Peyer's patch (tissue), 4 donors: ENCODE measurements at regions not wholly inside any gene's neighbourhood (a gene's known extent, or its start where the extent isn't known, plus 50 kb on each side); places are given as distances from the start of the nearest gene placed in this dataset.

Experiments
- DNase-seq, 3 donors: peaks; one replicate each; pipeline ENCODE4 v3.0.0-alpha.2; 2017 to 2019
- H3K27ac ChIP-seq, 4 donors: fragments of 200-600 bp; sonication (generic); one replicate each; pipeline ENCODE4 v1.5.1; 2016 to 2019
- H3K27me3 ChIP-seq, 2 donors: fragments of 200-600 bp; sonication (generic); one replicate each; pipeline ENCODE4 v1.5.1; 2019
- H3K36me3 ChIP-seq, 3 donors: fragments of 200-600 bp; sonication (generic); one replicate each; pipeline ENCODE4 v1.5.1; 2016 to 2019
- H3K4me1 ChIP-seq, 4 donors: fragments of 200-600 bp; sonication (generic); one replicate each; pipeline ENCODE4 v1.5.1; 2016 to 2019
- H3K4me3 ChIP-seq, 4 donors: fragments of 200-600 bp; sonication (generic); 1 replicate in 3 of 4; 2 replicates in 1 of 4; pipeline ENCODE4 v1.5.1; 2016 to 2019; ENCODE audit warnings: mild to moderate bottlenecking in 1 of 4
- H3K9me3 ChIP-seq, 4 donors: fragments of 200-600 bp; sonication (generic); one replicate each; pipeline ENCODE4 v1.5.1; 2016 to 2019; ENCODE audit warnings: mild to moderate bottlenecking in 1 of 4
- POLR2A ChIP-seq, 2 donors: fragments of 450-650 bp; IDR thresholded peaks; one replicate each; pipeline ENCODE4 v1.5.1; 2017; ENCODE audit warnings: antibody characterized with exemption in 2 of 2, mild to moderate bottlenecking in 2 of 2, moderate library complexity in 2 of 2
- TF ChIP-seq, protein P1 (sequence below), 6 experiments: fragments of 450-650 bp in 4 of 6; fragments of 200-600 bp in 2 of 6; sonication (generic) in 1 of 6; IDR thresholded peaks; one replicate each; pipeline ENCODE4 v1.5.1; 2017 to 2019; ENCODE audit warnings: antibody characterized with exemption in 6 of 6, mild to moderate bottlenecking in 3 of 6, moderate library complexity in 1 of 6

GRCh38 chr6:104010897-104011296, 848.8 kb downstream of the HACE1 start:
- Histone ChIP-seq H3K4me1 (no peaks in the 10 kb centered on the region), H3K27ac (no peak overlapping the region), H3K9me3 (no peaks in the 10 kb centered on the region), H3K36me3 (no peaks in the 10 kb centered on the region), H3K27me3 (no peaks in the 10 kb centered on the region), H3K4me3 (no peak overlapping the region)
- no peak for TF ChIP-seq POLR2A (IDR thresholded peaks at IDR 0.05)
- TF ChIP-seq, protein P1, sequence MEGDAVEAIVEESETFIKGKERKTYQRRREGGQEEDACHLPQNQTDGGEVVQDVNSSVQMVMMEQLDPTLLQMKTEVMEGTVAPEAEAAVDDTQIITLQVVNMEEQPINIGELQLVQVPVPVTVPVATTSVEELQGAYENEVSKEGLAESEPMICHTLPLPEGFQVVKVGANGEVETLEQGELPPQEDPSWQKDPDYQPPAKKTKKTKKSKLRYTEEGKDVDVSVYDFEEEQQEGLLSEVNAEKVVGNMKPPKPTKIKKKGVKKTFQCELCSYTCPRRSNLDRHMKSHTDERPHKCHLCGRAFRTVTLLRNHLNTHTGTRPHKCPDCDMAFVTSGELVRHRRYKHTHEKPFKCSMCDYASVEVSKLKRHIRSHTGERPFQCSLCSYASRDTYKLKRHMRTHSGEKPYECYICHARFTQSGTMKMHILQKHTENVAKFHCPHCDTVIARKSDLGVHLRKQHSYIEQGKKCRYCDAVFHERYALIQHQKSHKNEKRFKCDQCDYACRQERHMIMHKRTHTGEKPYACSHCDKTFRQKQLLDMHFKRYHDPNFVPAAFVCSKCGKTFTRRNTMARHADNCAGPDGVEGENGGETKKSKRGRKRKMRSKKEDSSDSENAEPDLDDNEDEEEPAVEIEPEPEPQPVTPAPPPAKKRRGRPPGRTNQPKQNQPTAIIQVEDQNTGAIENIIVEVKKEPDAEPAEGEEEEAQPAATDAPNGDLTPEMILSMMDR (IDR thresholded peaks at IDR 0.05), result no peak
- no peak for DNase-seq

DNA sequence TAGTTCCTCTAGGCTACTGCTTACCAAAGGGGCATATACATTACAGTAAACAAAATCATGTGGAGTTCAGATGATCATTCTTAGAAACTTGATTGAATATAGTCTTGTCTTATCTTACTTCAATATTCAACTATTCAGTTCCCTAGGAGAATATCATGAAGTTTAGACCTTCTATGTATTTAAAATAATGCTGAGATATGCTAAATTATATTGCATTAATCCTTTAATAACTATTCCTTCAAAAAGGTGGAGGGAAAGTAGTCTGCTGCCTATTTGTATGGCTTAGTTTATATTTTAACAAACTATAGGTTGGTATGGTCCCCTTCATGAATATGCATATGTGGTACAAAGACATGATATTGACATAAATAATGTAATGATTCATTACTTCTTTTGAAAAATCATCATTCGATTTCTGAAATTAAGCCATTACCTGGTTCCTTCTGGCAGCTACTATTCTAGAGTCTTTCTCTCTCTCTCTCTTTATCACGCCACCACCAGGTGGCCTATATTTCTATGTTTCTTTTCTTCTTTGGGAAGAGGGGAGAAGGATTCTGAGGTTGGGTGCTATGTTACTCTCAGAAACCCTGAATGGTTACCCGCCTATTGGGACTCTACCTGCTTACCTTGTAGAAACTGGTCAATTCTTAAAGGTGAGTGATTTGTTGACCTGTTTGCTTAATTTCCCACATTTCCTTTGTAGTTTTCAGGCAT, 855.8 kb downstream of the HACE1 start:
- no peaks in the 10 kb centered on the region for H3K27me3 ChIP-seq
- no peak overlapping the region for H3K27ac ChIP-seq
- no peak overlapping the region for H3K4me3 ChIP-seq
- no peaks in the 10 kb centered on the region for H3K9me3 ChIP-seq
- no peaks in the 10 kb centered on the region for H3K4me1 ChIP-seq
- H3K36me3 ChIP-seq, result no peaks in the 10 kb centered on the region
- no peak for DNase-seq
- TF ChIP-seq, protein P1 (IDR thresholded peaks at IDR 0.05), result no peak
- no peak for TF ChIP-seq POLR2A (IDR thresholded peaks at IDR 0.05)

- Histone ChIP-seq H3K27me3 (no peaks in the 10 kb centered on the region), H3K27ac (no peak overlapping the region), H3K4me1 (no peaks in the 10 kb centered on the region), H3K4me3 (no peak overlapping the region), H3K9me3 (no peaks in the 10 kb centered on the region), H3K36me3 (no peaks in the 10 kb centered on the region)
- TF ChIP-seq POLR2A (IDR thresholded peaks at IDR 0.05), result no peak
- DNase-seq, result no peak
These were observed 864.1 kb downstream of the HACE1 start for GRCh38 chr6:103995571-103995970.

DNA sequence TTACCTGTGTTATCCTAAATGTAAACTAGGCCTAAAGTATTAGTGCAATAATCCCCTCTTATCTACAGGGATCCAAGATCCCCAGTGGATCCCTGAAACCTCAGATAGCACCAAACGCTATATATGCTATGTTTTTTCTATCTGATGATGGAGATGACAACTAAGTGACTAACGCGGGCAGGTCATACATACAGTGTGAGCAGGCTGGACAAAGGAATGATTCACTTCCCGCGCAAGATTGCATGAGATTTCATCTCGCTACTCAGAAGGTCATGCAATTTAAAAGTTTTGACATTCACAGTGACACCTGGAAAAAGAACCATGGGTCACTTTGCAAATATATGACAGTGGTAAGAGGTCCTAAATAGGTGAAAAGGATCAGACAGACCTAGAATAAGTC, 875.9 kb downstream of the HACE1 start:
- TF ChIP-seq, protein P1 (IDR thresholded peaks at IDR 0.05), result no peak
- no peak for TF ChIP-seq POLR2A (IDR thresholded peaks at IDR 0.05)
- Histone ChIP-seq H3K27ac (no peak overlapping the region), H3K27me3 (no peaks in the 10 kb centered on the region), H3K4me1 (no peaks in the 10 kb centered on the region), H3K36me3 (no peaks in the 10 kb centered on the region), H3K9me3 (no peaks in the 10 kb centered on the region), H3K4me3 (no peak overlapping the region)
- DNase-seq, result no peak

- no peak for TF ChIP-seq POLR2A (IDR thresholded peaks at IDR 0.05)
- TF ChIP-seq, protein P1 (IDR thresholded peaks at IDR 0.05), result no peak
- Histone ChIP-seq H3K27me3 (no peaks in the 10 kb centered on the region), H3K4me3 (no peak overlapping the region), H3K27ac (no peak overlapping the region), H3K9me3 (no peaks in the 10 kb centered on the region), H3K36me3 (no peaks in the 10 kb centered on the region), H3K4me1 (no peaks in the 10 kb centered on the region)
- no peak for DNase-seq
These were observed 876.7 kb downstream of the HACE1 start for GRCh38 chr6:103983011-103983410.

- no peaks in the 10 kb centered on the region for H3K36me3 ChIP-seq
- no peaks in the 10 kb centered on the region for H3K27me3 ChIP-seq
- no peak for TF ChIP-seq POLR2A (IDR thresholded peaks at IDR 0.05)
- TF ChIP-seq, protein P1 (IDR thresholded peaks at IDR 0.05), result no peak
- DNase-seq, result no peak
- H3K4me1 ChIP-seq, result no peaks in the 10 kb centered on the region
- H3K9me3 ChIP-seq, result no peaks in the 10 kb centered on the region
- no peak overlapping the region for H3K4me3 ChIP-seq
- H3K27ac ChIP-seq, result no peak overlapping the region
These were observed 877.1 kb downstream of the HACE1 start for GRCh38 chr6:103982574-103982973.
